ENCODE measurements at regions not wholly inside any gene's neighbourhood (a gene's known extent, or its start where the extent isn't known, plus 50 kb on each side); places are given as distances from the start of the nearest gene placed in this dataset.

DNA sequence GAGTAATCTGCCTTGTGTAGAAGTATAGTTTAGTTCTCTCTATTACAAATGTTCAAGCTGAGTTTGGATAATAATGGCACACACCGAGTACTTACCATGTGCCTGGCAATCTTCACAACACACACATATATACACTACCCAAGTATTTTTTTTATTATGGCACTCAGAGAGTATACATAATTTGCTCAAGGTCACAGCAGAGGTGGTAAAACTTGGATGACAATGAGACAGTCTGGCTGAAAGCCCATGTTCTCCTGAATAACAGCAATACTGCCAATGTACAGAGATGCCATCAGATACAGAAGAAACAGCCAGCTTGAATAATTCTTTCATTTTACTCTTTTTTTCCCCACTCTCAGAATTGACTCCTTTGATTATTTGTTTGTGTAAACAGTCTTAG is 460.0 kb downstream of the CNTN6 start:
- no peak for DNase-seq

GRCh38 chr3:1561427-1561826 is 468.6 kb downstream of the CNTN6 start:
- DNase-seq: no peak

- no peak for DNase-seq
These were observed 478.9 kb downstream of the CNTN6 start for GRCh38 chr3:1571736-1572135.

DNA sequence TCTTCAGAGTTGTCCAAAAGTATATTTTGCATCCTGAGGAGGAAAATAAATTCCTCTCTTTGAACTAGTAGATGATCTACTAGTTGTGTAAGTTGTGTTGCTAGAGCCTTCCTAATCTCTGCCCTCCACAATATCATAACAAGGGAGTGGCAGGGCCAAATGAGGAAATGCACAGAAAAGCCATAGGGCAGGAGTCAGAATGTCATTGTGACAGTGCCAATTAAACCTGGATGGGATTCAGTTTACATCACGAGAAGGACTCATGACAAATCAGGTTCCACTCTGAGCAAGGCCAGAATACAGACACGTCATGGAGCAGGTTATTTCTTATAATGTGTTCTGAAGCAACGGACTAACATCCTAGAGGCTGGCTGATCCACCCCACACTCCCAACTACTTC is 483.2 kb downstream of the CNTN6 start:
- DNase-seq: no peak

DNA sequence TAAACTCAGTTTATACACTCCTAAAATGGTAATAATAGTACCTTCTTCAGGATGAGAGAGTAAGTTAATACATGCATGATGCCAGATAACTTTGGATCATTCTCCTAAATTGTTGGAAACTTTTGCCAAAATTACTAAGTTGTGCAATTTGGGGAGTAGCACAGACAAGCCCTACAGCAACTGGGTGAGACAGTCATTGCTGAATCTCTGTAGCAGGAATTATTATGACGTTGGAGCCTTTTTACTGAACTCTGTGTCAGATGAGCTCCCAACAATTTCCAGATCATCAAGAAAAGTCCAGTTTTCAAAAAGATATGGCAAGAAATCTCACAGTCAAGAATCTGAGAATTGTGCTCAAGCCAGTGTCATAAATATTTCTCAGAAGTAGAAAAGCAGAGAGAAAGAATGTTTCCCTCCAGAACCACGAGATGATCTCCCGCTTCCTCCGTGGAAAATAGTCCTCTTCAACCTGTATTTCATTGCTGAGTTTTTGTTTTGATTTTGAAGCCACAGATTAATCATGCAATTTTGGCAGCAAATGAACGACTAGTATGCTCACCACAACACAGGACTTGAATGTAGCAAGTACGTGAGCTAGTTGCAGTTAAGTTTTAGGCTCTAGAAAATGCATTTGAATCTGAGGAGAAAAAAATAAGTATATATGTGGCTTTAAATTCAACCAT is 485.4 kb downstream of the CNTN6 start:
- no peak for DNase-seq

DNA sequence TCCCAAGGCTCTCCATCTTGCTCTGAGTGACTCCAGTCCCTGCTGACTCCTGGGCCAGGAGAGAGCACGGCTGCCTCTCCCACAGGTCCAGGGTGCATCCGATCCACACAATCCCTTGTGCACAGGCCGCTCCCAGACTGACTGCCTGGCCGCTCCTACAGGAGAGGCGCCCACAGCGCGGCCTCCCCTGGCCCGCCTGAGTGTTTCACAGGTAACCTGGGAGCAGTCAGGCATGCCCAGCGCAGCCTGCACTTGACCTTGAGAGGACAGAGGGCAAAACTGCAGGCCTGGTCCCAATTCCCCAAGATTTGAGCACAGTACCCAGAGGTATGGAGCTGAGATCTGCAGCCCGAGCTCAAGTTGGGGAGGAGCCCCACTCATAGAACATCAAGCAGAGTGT is 490.2 kb downstream of the CNTN6 start:
- DNase-seq: no peak

GRCh38 chr3:1587426-1587825 is 494.6 kb downstream of the CNTN6 start:
- DNase-seq: no peak

DNA sequence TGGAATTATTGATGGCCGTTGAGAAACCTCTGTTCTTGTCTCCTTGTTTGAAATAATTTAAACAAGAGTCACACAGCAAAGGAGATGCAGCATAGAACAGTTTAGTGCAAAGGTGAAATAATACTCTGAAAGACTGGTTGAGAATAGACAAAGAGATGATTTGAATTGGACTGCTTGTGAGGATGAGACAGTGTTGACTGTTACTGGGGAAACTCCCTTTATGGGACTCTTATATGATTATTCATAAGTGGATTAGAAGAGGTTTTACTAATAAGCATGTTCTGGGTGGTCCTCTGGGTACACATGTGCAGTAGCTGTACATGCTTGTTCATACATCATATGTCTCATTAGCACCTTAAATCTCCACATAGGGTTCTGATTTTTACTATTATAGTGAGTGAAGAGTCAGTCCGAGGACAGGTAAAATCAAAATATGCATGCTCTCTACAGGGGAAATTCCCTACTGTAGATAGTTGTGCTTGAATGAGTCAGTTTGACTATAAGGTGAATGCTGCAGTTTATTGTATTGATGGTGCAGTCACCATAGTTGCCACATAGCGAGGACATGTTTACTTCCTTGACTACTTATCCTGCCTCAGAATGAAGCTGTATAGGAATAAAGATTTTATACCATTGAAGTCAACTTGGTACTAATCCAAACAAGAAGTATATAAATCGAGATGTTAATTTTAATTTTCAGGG is 498.7 kb downstream of the CNTN6 start:
- DNase-seq: no peak

DNA sequence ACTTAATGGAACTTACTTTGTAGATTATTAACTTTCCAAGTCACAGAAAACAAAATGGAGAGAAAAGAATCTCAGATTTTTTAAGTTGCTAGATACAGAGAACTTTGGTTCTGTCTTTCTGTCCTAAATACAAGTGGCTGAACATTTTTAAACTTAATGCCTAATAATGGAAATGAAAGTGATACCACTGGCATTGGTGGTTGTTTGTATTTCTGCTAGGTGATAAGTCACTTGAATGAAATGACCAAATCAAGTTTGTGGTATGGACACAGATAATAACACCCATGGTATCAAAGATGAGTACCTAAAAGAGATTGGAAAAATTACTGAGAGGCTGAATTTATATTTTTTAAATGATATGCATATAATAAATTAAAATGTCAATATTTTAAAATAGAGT is 502.1 kb downstream of the CNTN6 start:
- DNase-seq: no peak

- no peak for DNase-seq
These were observed 498.5 kb upstream of the CNTN4 start for GRCh38 chr3:1600206-1600605.

DNA sequence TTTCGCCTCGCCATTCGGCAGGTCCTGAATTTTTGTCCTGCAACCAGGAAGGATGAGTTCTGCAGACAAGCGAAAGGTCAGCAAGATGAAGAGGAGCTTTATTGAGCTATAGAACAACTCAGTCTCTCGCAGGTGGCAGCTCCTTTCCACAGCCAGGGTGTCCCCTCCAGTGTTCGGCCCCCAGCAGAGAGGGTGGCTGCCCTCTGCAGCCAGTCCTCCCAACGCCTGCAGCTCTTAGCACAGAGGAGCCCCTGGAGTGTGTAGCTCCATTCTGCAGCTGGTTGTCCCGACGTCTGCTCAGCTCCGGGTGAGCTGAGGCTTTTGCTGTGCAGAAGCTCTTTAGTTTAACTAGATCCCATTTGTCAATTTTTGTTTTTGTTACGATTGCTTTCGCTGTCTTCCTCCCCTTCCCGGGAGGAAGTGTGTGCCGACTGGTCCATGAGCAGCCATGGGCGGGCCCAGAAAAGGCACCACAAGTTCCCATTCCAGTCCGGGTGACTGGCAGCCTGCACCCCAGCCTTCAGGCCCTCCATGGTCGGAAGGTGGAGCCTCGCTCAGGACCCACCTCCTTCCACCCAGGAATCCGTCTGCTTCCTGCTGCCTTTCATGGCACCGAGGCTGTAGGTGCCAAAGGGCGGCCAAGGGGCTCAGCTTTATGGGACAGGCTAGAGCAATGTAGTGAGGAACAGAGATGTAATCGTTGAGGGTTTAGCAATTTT is 497.8 kb upstream of the CNTN4 start:
- no peak for DNase-seq

GRCh38 chr3:1609416-1609815 is 489.2 kb upstream of the CNTN4 start:
- DNase-seq: peak; percentile 7

- DNase-seq: no peak
These were observed 486.8 kb upstream of the CNTN4 start for GRCh38 chr3:1611824-1612223.

GRCh38 chr3:1613962-1614361 is 484.7 kb upstream of the CNTN4 start:
- DNase-seq: no peak

- no peak for DNase-seq
These were observed 481.9 kb upstream of the CNTN4 start for GRCh38 chr3:1616744-1617143.

GRCh38 chr3:1623896-1624295 is 474.8 kb upstream of the CNTN4 start:
- no peak for DNase-seq

DNA sequence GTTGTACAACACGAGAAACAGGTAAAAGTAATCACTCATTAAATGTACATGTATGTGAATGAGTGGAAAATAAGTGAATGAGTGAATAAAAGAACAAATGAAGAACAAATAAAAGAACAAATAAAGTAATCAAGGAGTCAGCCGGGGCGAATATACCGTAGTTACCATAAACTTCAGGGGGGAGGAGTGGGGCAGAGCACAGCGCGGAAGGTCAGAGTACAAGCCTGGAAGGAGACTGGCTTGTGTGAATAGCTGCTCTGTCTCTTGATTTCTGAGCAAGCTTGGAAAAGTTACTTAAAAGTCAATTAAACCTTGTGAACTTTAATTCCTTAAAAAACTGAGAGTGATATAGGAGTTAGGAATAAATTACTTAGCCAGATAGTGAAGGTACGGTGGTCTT is 466.5 kb upstream of the CNTN4 start:
- no peak for DNase-seq

DNA sequence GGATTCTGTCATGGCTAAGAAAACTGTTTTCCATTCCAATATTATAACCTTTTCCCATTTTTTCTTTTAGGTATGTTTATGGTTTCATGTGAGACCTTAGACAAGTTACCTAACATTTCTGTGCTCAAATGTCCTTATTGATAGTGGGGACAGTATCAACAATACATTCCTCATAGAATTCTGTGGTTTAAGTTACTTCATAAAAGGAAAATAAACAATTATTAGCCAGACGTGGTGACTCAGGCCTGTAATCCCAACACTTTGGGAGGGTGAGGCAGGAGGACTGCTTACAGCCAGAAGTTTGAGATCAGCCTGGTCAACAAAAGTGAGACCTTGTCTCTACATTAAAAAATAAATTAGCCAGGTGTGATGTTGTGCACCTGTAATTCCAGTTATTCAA is 436.8 kb upstream of the CNTN4 start:
- no peak for DNase-seq

DNA sequence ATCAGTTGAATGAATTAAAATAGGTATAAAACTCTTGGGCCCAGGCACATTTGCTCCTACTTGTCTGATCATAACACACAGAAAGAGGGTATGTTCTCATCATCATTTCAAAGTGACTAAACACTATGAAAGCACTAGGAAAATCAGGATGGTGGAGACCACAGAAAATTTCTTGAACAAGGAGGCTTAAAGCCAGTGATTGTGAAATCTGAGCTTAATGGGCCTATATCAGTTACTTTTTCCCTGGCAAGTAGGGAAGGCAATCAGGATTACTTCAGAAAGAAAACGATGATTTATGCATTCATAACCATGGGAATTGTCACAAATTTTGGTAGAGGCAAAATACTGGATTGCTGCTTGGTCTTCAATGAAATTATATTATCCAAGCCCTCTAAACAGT is 434.4 kb upstream of the CNTN4 start:
- DNase-seq: no peak

- DNase-seq: no peak
These were observed 431.8 kb upstream of the CNTN4 start for GRCh38 chr3:1666865-1667264.

DNA sequence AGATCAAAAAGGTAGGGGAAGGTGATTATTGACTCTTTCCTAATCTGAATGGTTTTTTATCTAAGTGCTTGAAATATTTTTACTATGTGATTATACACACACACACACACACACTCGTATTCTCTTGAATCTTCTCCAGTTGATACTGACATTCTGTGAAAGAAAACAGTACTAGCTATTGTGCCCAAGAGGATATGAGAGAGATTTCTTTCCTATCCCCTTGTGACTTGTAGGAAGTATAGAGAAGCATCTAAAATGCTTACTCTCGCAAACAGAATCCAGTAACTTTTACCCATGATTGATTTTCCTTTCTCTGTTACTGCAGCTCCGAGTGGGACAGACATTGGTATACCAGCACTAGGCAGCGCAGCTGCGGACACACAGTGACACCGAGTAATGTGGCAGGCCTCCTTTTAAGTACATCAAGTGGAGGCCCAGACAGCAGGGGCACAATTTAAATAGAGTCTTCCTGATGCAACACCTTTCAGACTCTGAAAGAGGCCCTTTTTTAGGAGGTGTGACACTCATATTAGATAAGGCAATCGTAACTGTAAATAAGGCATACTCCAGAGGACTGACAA is 421.0 kb upstream of the CNTN4 start:
- DNase-seq: no peak

DNA sequence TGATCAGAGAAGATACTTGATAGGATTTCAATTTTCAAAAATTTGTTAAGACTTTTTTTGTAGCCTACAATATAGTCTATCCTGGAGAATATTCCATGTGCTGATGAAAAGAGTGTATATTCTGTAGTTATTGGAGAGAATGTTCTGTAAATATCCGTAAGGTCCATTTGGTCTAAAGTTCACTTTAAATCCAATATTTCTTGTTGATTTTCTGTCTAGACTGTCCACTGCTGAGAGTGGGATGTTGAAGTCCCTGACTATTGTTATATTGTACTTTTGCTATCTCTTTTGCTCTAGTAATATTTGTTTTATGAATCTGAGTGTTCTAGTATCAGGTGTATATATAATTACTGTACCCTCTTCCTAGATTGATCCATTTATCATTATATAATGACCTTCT is 406.2 kb upstream of the CNTN4 start:
- no peak for DNase-seq

DNA sequence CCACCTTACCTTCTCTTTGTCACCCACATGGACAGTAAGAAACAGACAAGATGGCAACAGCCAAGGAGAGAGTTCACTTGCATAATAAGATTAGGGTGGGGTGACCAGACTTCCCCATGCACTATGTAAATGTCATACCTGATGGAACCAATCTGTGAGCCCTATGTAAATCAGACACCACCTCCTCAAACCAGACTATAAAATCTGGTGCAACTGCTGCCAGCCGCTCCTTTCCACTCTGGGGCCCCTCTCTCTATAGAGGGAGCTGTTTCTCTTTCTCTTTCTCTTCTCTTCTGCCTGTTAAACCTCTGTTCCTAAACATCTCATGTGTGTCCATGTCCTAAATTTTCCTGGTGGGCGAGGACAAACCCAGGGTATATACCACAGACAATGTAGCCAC is 405.5 kb upstream of the CNTN4 start:
- DNase-seq: no peak

- DNase-seq: no peak
These were observed 401.9 kb upstream of the CNTN4 start for GRCh38 chr3:1696669-1697275.
